GM08714 (cell line): ENCODE measurements at regions not wholly inside any gene's neighbourhood (a gene's known extent, or its start where the extent isn't known, plus 50 kb on each side); places are given as distances from the start of the nearest gene placed in this dataset.
A peak's percentile ranks its signal among the peaks of the same experiment; 100 is the strongest.

ENCODE experiments used
- H3K4me3 ChIP-seq: fragments of 200-500 bp; sonication (Bioruptor generic); 2 replicates; pipeline ENCODE4 v1.5.1; 2014; ENCODE audit warnings: mild to moderate bottlenecking, low read length, inconsistent platforms
- ZNF274 ChIP-seq: IDR thresholded peaks from 2 replicates; pipeline ENCODE4 v1.6.1; 2012; ENCODE audit warnings: mild to moderate bottlenecking, low read depth, low read length

- no peak for TF ChIP-seq ZNF274
- no peak overlapping the region for H3K4me3 ChIP-seq
Observed at GRCh38 chr5:133841831-133842750, 126.3 kb downstream of the C5orf15 start.

- TF ChIP-seq ZNF274 = no peak
- H3K4me3 ChIP-seq = no peak overlapping the region
Observed at GRCh38 chr5:133840168-133840567, 128.3 kb downstream of the C5orf15 start.

DNA sequence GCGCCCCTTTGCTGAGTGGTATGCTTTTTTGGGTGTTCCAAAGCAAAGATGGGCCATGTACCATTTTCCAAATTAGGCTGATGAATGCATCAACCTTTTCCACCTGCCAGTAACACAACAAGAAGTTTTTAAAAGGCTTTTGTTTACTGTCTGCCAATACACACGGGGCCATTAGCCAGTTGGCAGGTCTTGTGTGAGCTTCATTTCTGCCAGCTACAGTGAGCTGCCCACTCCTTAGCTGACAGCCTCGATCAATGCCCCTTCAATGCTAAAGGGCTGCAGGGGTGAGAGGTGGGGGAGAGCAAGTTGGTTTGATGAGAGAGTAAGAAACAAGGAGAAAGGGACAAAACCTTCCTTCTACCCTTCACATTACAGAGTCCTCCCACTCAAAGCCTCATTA lies 128.7 kb downstream of the C5orf15 start:
- no peak for TF ChIP-seq ZNF274
- no peak overlapping the region for H3K4me3 ChIP-seq

- TF ChIP-seq ZNF274 = no peak
- no peak overlapping the region for H3K4me3 ChIP-seq
Observed at GRCh38 chr5:133839090-133839489, 129.3 kb downstream of the C5orf15 start.

DNA sequence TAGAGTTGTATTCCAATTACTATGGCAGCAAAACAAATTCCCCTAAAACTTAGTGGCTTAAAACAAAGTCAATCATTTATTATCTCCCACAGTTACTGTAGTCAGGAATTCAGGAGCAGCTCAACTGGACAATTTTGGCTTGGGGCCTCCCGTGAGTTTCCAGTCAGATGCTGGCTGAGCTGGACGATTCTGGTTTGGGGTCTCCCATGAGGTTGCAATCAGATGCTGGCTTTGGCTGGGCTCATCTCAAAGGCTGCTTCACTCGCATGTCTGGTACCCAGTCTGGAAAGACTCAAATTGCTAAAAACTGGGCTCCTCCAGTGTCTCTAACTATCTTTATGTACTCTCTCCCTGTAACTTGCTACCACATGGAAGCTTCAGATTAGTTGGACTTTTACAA lies 130.1 kb downstream of the C5orf15 start:
- TF ChIP-seq ZNF274 = no peak
- H3K4me3 ChIP-seq = no peak overlapping the region

DNA sequence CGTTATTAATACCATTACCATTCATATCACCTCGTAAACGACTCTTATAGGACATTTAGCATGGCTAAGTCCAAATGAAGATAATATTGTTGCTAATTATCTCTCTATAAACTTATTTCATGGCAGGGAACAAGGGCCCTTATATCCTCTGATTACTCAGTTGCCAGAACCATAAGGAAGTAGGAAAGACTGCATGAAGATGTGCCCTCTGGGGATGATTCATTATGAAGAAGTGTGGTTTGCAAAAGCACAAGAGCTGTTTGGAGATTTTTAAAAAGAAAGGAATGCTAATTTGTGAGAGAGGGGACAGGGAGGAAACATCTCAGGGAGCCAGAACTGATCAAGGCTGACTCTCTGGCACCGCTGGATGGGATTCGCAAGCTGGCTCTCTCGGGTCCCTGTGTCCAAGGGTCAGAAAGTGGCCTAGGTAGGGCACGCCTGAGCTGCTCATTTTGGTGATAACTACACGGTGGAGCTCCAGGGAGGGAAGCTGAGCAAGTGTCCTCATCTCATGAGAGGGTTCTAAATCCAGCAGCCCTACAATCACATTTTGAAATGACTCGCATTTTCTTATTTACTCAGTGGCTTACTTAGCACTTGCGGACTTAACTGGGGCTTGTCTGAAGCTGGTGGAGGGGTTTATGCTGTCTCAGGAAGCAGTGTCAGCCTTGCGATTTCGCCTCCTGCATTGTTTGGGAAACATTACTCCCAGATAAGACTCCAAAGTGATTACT lies 136.8 kb downstream of the C5orf15 start:
- no peak for TF ChIP-seq ZNF274
- no peak overlapping the region for H3K4me3 ChIP-seq

DNA sequence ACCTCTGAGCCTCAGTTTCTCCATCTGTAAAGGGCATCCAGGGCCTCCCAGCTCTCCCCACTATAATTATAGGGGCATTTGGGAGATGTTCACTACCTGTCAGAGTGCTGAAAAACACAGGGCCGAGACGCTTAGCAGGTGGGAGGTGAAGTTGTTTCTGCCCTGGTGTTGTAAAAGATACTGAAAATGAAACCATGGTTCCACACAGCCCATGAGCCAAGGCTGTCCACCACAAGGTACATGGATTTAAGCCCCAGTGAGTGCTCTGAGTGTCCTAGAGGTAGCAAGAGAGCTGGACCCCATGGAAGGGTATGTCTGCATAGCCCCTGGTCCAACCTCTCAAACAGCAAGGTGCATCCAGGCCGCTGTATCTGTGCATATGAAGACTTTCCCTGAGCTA lies 137.5 kb downstream of the C5orf15 start:
- no peak for TF ChIP-seq ZNF274
- H3K4me3 ChIP-seq = no peak overlapping the region

- TF ChIP-seq ZNF274 = no peak
- H3K4me3 ChIP-seq = no peak overlapping the region
Observed at GRCh38 chr5:133830281-133830680, 138.1 kb downstream of the C5orf15 start.

DNA sequence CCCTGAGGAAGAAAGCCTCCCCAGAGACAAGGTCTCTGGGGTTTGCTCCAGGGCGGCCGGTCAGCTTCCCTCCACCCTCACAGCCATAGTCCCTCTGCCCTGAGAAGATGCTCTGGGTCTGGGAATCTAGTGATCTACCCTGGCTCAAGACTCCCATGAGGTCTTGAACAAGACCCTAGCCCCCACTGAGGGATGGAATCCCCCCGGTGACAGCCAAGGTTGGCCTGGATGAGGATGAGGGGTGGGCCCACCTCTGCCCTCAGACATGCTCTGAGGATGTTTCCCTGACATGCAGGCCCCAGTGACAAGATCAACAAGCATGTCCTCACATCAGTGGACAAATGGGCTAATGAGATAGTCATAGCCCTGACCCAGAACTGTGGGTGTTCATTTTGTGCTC lies 138.6 kb downstream of the C5orf15 start:
- H3K4me3 ChIP-seq = no peak overlapping the region
- TF ChIP-seq ZNF274 = no peak

GRCh38 chr5:133828722-133829121 lies 139.7 kb downstream of the C5orf15 start:
- H3K4me3 ChIP-seq = no peak overlapping the region
- no peak for TF ChIP-seq ZNF274

GRCh38 chr5:133827830-133828229 lies 140.6 kb downstream of the C5orf15 start:
- no peak overlapping the region for H3K4me3 ChIP-seq
- TF ChIP-seq ZNF274 = no peak

GRCh38 chr5:133827011-133827410 lies 141.4 kb downstream of the C5orf15 start:
- TF ChIP-seq ZNF274 = no peak
- H3K4me3 ChIP-seq = no peak overlapping the region

GRCh38 chr5:133825631-133826289 lies 142.7 kb downstream of the C5orf15 start:
- no peak for TF ChIP-seq ZNF274
- no peak overlapping the region; the same call in 1 of the 2 replicates for H3K4me3 ChIP-seq

- TF ChIP-seq ZNF274 = no peak
- H3K4me3 ChIP-seq = peak overlapping the region; percentile 1; the same call in 1 of the 2 replicates
Observed at GRCh38 chr5:133824661-133825254, 143.7 kb downstream of the C5orf15 start.
